ENCODE measurements at regions not wholly inside any gene's neighbourhood (a gene's known extent, or its start where the extent isn't known, plus 50 kb on each side); places are given as distances from the start of the nearest gene placed in this dataset.

DNA sequence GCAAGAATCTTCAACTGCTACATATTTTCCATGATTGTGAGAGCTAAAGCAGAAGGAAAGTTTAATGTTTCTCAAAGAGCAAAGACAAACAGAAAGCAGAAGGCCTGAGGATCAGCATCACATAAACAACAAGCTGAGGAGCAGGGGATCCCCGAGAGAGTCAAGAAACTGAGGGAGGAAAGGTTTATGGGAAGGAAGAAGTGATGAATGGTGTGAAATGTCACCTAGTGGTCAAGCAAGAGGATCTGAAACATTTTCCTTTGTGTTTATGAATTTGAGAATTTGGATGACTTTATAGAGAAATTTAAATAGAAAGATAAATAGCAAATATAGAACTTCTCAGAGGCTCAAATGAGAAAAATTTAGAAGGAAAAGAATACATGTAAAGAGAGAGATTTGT, 481.9 kb downstream of the CHSY3 start:
- TF ChIP-seq CTCF (conservative IDR thresholded peaks at IDR 0.05) = no peak
- no peak overlapping the region for H3K27ac ChIP-seq

- no peak for TF ChIP-seq CTCF (conservative IDR thresholded peaks at IDR 0.05)
- no peak overlapping the region for H3K27ac ChIP-seq
Observed at GRCh38 chr5:130385656-130386055, 481.4 kb downstream of the CHSY3 start.

- no peak for TF ChIP-seq CTCF (conservative IDR thresholded peaks at IDR 0.05)
- H3K27ac ChIP-seq = no peak overlapping the region
Observed at GRCh38 chr5:130365956-130366355, 461.7 kb downstream of the CHSY3 start.

DNA sequence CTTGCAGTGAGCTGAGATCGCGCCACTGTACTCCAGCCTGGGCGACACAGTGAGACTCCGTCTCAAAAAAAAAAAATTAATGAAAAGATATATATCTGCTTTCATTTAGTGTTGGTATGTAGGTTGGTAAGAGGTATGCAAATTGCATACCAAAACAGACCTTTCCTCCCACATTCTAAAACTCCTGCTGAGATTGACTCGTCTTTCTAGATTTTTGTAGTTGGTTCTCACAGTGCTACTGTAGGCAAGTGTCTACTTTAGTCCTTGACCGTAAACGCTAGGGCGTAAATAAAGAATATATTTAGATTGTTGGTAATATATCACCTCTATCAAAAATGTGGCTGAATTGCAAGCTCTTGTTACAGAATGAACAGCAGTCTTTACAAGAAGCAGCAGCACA, 445.9 kb downstream of the CHSY3 start:
- TF ChIP-seq CTCF (conservative IDR thresholded peaks at IDR 0.05) = no peak
- no peak overlapping the region for H3K27ac ChIP-seq

- no peak overlapping the region for H3K27ac ChIP-seq
- no peak for TF ChIP-seq CTCF (conservative IDR thresholded peaks at IDR 0.05)
Observed at GRCh38 chr5:130337179-130337888, 433.1 kb downstream of the CHSY3 start.

- TF ChIP-seq CTCF (conservative IDR thresholded peaks at IDR 0.05) = no peak
- no peak overlapping the region for H3K27ac ChIP-seq
Observed at GRCh38 chr5:130335117-130335516, 430.9 kb downstream of the CHSY3 start.

- no peak overlapping the region for H3K27ac ChIP-seq
- no peak for TF ChIP-seq CTCF (conservative IDR thresholded peaks at IDR 0.05)
Observed at GRCh38 chr5:130333089-130333488, 428.8 kb downstream of the CHSY3 start.

All from VCaP (cell line).